GM12873 (cell line): ENCODE measurements at regions not wholly inside any gene's neighbourhood (a gene's known extent, or its start where the extent isn't known, plus 50 kb on each side); places are given as distances from the start of the nearest gene placed in this dataset.

ENCODE experiments used
- CTCF ChIP-seq: IDR thresholded peaks from 2 replicates; pipeline ENCODE4 v1.5.1; 2012; ENCODE audit warnings: low read depth, mild to moderate bottlenecking, moderate library complexity, low read length, control low read depth; ENCODE audit not compliant: insufficient read depth; ENCODE audit errors: missing control alignments

- TF ChIP-seq CTCF: no peak
Observed at GRCh38 chr6:98200084-98200483, 634.3 kb upstream of the POU3F2 start.

DNA sequence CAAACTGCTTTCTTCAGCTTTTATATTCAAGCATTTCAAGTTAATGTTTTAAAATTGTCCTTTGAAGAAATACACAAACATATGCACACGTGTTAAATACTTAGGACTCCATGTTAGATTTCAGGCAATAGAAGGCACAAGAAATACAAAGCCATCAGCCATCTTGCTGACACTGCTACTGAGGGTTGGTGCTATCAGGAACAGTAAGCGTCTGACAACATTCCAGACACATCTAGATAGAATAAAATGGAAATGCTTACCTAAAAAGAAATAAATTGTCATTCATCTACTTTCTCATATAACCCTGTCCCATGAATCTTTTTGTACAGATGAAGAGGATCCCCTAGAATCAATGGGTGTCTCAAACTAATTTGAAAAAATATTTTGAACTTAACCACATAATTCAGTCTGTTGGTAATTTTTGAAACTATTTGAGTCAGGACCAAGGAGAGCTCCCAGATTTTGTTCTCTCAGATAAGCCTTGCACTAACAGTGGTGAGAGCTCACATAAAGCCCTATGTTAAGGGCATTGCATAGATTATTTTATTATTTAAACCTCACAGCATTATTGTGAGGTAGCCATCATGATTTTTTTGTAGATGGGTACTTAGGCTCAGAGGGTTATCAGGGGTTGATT, 631.1 kb upstream of the POU3F2 start:
- TF ChIP-seq CTCF: no peak

DNA sequence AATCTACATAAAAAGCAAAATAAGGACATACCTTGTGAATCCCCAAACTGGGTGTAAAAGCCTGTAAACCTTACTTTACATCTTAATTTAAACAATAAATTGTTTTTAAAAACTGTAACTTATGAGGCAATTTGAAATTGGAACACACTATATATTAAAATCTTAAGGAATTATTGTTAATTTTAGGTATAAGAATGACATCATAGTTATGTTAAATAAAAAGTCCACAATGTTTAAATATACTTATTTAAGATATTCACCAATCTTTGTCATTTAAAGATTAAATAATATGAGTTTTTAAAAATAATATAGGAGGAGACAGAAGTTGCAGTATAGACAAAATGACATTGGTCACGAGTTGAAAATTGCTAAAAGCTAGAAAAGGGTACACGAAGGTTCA, 621.9 kb upstream of the POU3F2 start:
- no peak for TF ChIP-seq CTCF

- TF ChIP-seq CTCF: no peak
Observed at GRCh38 chr6:98215531-98215930, 618.8 kb upstream of the POU3F2 start.

GRCh38 chr6:98230250-98230649, 604.1 kb upstream of the POU3F2 start:
- no peak for TF ChIP-seq CTCF

GRCh38 chr6:98239057-98239456, 595.3 kb upstream of the POU3F2 start:
- no peak for TF ChIP-seq CTCF

GRCh38 chr6:98241630-98242029, 592.7 kb upstream of the POU3F2 start:
- TF ChIP-seq CTCF: no peak
